Calu3 (cell line): ENCODE measurements at regions not wholly inside any gene's neighbourhood (a gene's known extent, or its start where the extent isn't known, plus 50 kb on each side); places are given as distances from the start of the nearest gene placed in this dataset.

ENCODE experiments used
- BruUV-seq: library from RNA; stranded (reverse); fragments of 400-500 nt; replicated peaks from 2 replicates; lab custom pipeline; 2021; lab: Mats Ljungman, UMichigan
- CTCF ChIA-PET: fragments of 300-600 bp; sonication (Branson Sonifier 250); formaldehyde crosslinking; loops from one replicate; lab custom pipeline; 2022; ENCODE audit warnings: antibody characterized with exemption; lab: Charles Lee
- DNase-seq: peaks from one replicate; pipeline ENCODE4 v3.0.0; 2022
- H3K27ac Mint-ChIP-seq: one replicate; pipeline ENCODE4 v1.8.0; 2022; ENCODE audit warnings: mixed read lengths; ENCODE audit not compliant: unreplicated experiment
- H3K27me3 Mint-ChIP-seq: one replicate; pipeline ENCODE4 v1.8.0; 2022; ENCODE audit warnings: mixed read lengths; ENCODE audit not compliant: unreplicated experiment
- H3K36me3 Mint-ChIP-seq: one replicate; pipeline ENCODE4 v1.8.0; 2022; ENCODE audit warnings: mild to moderate bottlenecking, moderate library complexity, mixed read lengths; ENCODE audit not compliant: insufficient read depth, unreplicated experiment
- H3K4me1 Mint-ChIP-seq: one replicate; pipeline ENCODE4 v1.8.0; 2022; ENCODE audit warnings: mild to moderate bottlenecking, low read depth, mixed read lengths; ENCODE audit not compliant: unreplicated experiment
- H3K4me3 Mint-ChIP-seq: one replicate; pipeline ENCODE4 v1.8.0; 2022; ENCODE audit warnings: mild to moderate bottlenecking, low read depth, moderate library complexity, mixed read lengths; ENCODE audit not compliant: unreplicated experiment
- H3K9me3 Mint-ChIP-seq: one replicate; pipeline ENCODE4 v1.8.0; 2022; ENCODE audit warnings: low read depth, mixed read lengths; ENCODE audit not compliant: unreplicated experiment
- CTCF ChIP-seq: fragments of 200-600 bp; IDR thresholded peaks from one replicate; pipeline ENCODE4 v1.8.0; 2022; ENCODE audit warnings: antibody characterized with exemption; ENCODE audit not compliant: unreplicated experiment
- intact Hi-C: fragments of 100-400 bp; cut with micrococcal nuclease; formaldehyde crosslinking; loops from one replicate; pipeline ENCODE4 v1.10.0; 2022; ENCODE audit not compliant: unreplicated experiment

- BruUV-seq = no TSS peak
- DNase-seq = no peak
- Mint-ChIP-seq H3K4me1 (no peaks in the 10 kb centered on the region), H3K9me3 (no peaks in the 10 kb centered on the region), H3K36me3 (no peaks in the 10 kb centered on the region), H3K27me3 (no peaks in the 10 kb centered on the region), H3K4me3 (no peak overlapping the region), H3K27ac (no peak overlapping the region)
- intact Hi-C loops = no loop called here
- no peak for TF ChIP-seq CTCF
- CTCF ChIA-PET = no interaction called here
Observed at GRCh38 chr5:101904736-101905135, 391.3 kb downstream of the SLCO4C1 start.

- Mint-ChIP-seq H3K4me1 (no peaks in the 10 kb centered on the region), H3K9me3 (no peaks in the 10 kb centered on the region), H3K27me3 (no peaks in the 10 kb centered on the region), H3K4me3 (no peak overlapping the region), H3K36me3 (no peaks in the 10 kb centered on the region), H3K27ac (no peak overlapping the region)
- BruUV-seq = no TSS peak
- no peak for TF ChIP-seq CTCF
- DNase-seq = no peak
- intact Hi-C loops = no loop called here
- CTCF ChIA-PET = no interaction called here
Observed at GRCh38 chr5:101897914-101898313, 398.2 kb downstream of the SLCO4C1 start.

GRCh38 chr5:101894985-101895384 is 401.1 kb downstream of the SLCO4C1 start:
- Mint-ChIP-seq H3K27me3 (no peaks in the 10 kb centered on the region), H3K9me3 (peaks cover 3% of the 10 kb centered on the region), H3K36me3 (no peaks in the 10 kb centered on the region), H3K4me3 (no peak overlapping the region), H3K4me1 (no peaks in the 10 kb centered on the region), H3K27ac (no peak overlapping the region)
- no peak for DNase-seq
- CTCF ChIA-PET = interaction anchor here (0.5 kb wide), 1 partner anchor 12 kb away, joined by 5 read pairs; no protein-coding TSS in a partner anchor
- intact Hi-C loops = no loop called here
- no peak for TF ChIP-seq CTCF
- no TSS peak for BruUV-seq

GRCh38 chr5:101878190-101878589 is 417.9 kb downstream of the SLCO4C1 start:
- H3K9me3 Mint-ChIP-seq = no peaks in the 10 kb centered on the region
- intact Hi-C loops = no loop called here
- CTCF ChIA-PET = interaction anchor here (0.6 kb wide), 1 partner anchor 525 kb away, joined by 3 read pairs; no protein-coding TSS in a partner anchor
- BruUV-seq = no TSS peak
- no peaks in the 10 kb centered on the region for H3K36me3 Mint-ChIP-seq
- no peak overlapping the region for H3K4me3 Mint-ChIP-seq
- TF ChIP-seq CTCF = no peak
- no peak for DNase-seq
- H3K4me1 Mint-ChIP-seq = peaks cover 9% of the 10 kb centered on the region
- no peak overlapping the region for H3K27ac Mint-ChIP-seq
- no peaks in the 10 kb centered on the region for H3K27me3 Mint-ChIP-seq
